Liver (tissue), 8 donors: ENCODE measurements at regions not wholly inside any gene's neighbourhood (a gene's known extent, or its start where the extent isn't known, plus 50 kb on each side); places are given as distances from the start of the nearest gene placed in this dataset.

ENCODE experiments used
- DNase-seq: peaks from one replicate; pipeline ENCODE4 v3.0.0-alpha.2; 2017; ENCODE audit warnings: low spot score
- H3K27ac ChIP-seq, 2 donors: one replicate each; pipeline ENCODE4 v1.7.0; 2013; ENCODE audit warnings: inconsistent platforms in 2 of 2, low read length in 2 of 2, control low read depth in 1 of 2, low read depth in 1 of 2, mild to moderate bottlenecking in 1 of 2
- H3K27me3 ChIP-seq, 4 donors: one replicate each; pipeline versions ENCODE4 v1.6.1 to v1.7.0; 2013; ENCODE audit warnings: low read length in 3 of 4, inconsistent platforms in 1 of 4, mild to moderate bottlenecking in 1 of 4, moderate library complexity in 1 of 4; ENCODE audit not compliant: control insufficient read depth in 4 of 4, insufficient read depth in 4 of 4
- H3K36me3 ChIP-seq, 4 donors: one replicate each; pipeline versions ENCODE4 v1.6.1 to v1.7.0; 2013; ENCODE audit warnings: low read length in 3 of 4, mild to moderate bottlenecking in 3 of 4, low read depth in 1 of 4, moderate library complexity in 1 of 4; ENCODE audit not compliant: control insufficient read depth in 4 of 4, insufficient read depth in 3 of 4
- H3K4me1 ChIP-seq, 4 donors: one replicate each; pipeline versions ENCODE4 v1.6.1 to v1.7.0; 2013; ENCODE audit warnings: low read length in 3 of 4, mild to moderate bottlenecking in 3 of 4, moderate library complexity in 1 of 4; ENCODE audit not compliant: control insufficient read depth in 4 of 4, insufficient read depth in 4 of 4
- H3K4me3 ChIP-seq, 3 donors: one replicate each; pipeline versions ENCODE4 v1.6.1 to v1.7.0; 2013; ENCODE audit warnings: low read length in 3 of 3, control low read depth in 1 of 3, low read depth in 1 of 3, mild to moderate bottlenecking in 1 of 3
- H3K9ac ChIP-seq, 2 donors: one replicate each; pipeline ENCODE4 v1.7.0; 2013; ENCODE audit warnings: low read length in 2 of 2, mild to moderate bottlenecking in 2 of 2, moderate library complexity in 2 of 2, control low read depth in 1 of 2, low read depth in 1 of 2
- H3K9me3 ChIP-seq, 4 donors: one replicate each; pipeline versions ENCODE4 v1.6.1 to v1.7.0; 2013; ENCODE audit warnings: low read length in 3 of 4; ENCODE audit not compliant: control insufficient read depth in 4 of 4
- ATF3 ChIP-seq: IDR thresholded peaks from 2 replicates; pipeline ENCODE4 v1.6.1; 2016; ENCODE audit warnings: antibody characterized with exemption
- CTCF ChIP-seq: fragments of 150-350 bp; IDR thresholded peaks from 2 replicates; pipeline ENCODE4 v1.5.1; 2017; ENCODE audit warnings: improper control_type of control experiment, low read depth, low read length; ENCODE audit not compliant: missing input control
- EGR1 ChIP-seq, 2 donors: IDR thresholded peaks; 2 replicates each; pipeline ENCODE4 v1.6.1; 2016 to 2018; ENCODE audit warnings: antibody characterized with exemption in 2 of 2, low read depth in 2 of 2
- FOXA1 ChIP-seq: IDR thresholded peaks from 2 replicates; pipeline ENCODE4 v1.6.1; 2016; ENCODE audit warnings: antibody characterized with exemption
- FOXA2 ChIP-seq: IDR thresholded peaks from 2 replicates; pipeline ENCODE4 v1.6.1; 2016; ENCODE audit warnings: antibody characterized with exemption
- GABPA ChIP-seq, 2 donors: IDR thresholded peaks in 1 of 2; conservative IDR thresholded peaks in 1 of 2; 2 replicates each; pipeline ENCODE4 v1.6.1; 2016; ENCODE audit warnings: antibody characterized with exemption in 2 of 2, mild to moderate bottlenecking in 1 of 2, moderate library complexity in 1 of 2
- HNF4G ChIP-seq: IDR thresholded peaks from 2 replicates; pipeline ENCODE4 v1.6.1; 2016; ENCODE audit warnings: antibody characterized with exemption
- NR2F2 ChIP-seq: IDR thresholded peaks from 2 replicates; pipeline ENCODE4 v1.6.1; 2016; ENCODE audit warnings: antibody characterized with exemption
- RAD21 ChIP-seq, 2 donors: IDR thresholded peaks; 2 replicates each; pipeline ENCODE4 v1.6.1; 2016; ENCODE audit warnings: antibody characterized with exemption in 2 of 2, mild to moderate bottlenecking in 2 of 2
- REST ChIP-seq: IDR thresholded peaks from 2 replicates; pipeline ENCODE4 v1.6.1; 2016; ENCODE audit warnings: antibody characterized with exemption, mild to moderate bottlenecking
- RXRA ChIP-seq, 2 donors: IDR thresholded peaks; 2 replicates each; pipeline ENCODE4 v1.6.1; 2017 to 2018; ENCODE audit warnings: antibody characterized with exemption in 2 of 2, mild to moderate bottlenecking in 1 of 2
- SP1 ChIP-seq: IDR thresholded peaks from 2 replicates; pipeline ENCODE4 v1.6.1; 2018; ENCODE audit warnings: antibody characterized with exemption, mild to moderate bottlenecking
- TAF1 ChIP-seq: conservative IDR thresholded peaks from 2 replicates; pipeline ENCODE4 v1.6.1; 2016; ENCODE audit warnings: antibody characterized with exemption, mild to moderate bottlenecking
- YY1 ChIP-seq: IDR thresholded peaks from 2 replicates; pipeline ENCODE4 v1.6.1; 2016; ENCODE audit warnings: antibody characterized with exemption, mild to moderate bottlenecking
- ZBTB33 ChIP-seq: IDR thresholded peaks from 2 replicates; pipeline ENCODE4 v1.6.1; 2016; ENCODE audit warnings: antibody characterized with exemption
- WGBS: extraction: QIAGEN DNeasy Blood & Tissue Kit; methylation state at CpG from one replicate; pipeline ENCODE4 v1.1.7; 2013; 5-methylcytosine and 5-hydroxymethylcytosine counted together
- donor health status: healthy.
- donor health status: healthy.
- donor health status: healthy.
- donor health status: healthy.
- donor health status: healthy.

- WGBS, result 69% methylated on average over 3 of the region's 3 CpGs
- peaks cover 0 to 4% (median 0%) of the 10 kb centered on the region in 4 donors for H3K27me3 ChIP-seq
- TF ChIP-seq ZBTB33 (no peak), ATF3 (no peak), SP1 (no peak), GABPA (IDR thresholded peaks at IDR 0.05 in 1 of 2, conservative IDR thresholded peaks at IDR 0.05 in 1 of 2) (no peak), CTCF (no peak), REST (no peak), FOXA1 (no peak), TAF1 (no peak), HNF4G (no peak), RXRA (IDR thresholded peaks at IDR 0.05) (no peak), FOXA2 (no peak), NR2F2 (no peak), EGR1 (IDR thresholded peaks at IDR 0.05; ENCODE audit: low read depth in 2 of 2) (no peak), YY1 (no peak), RAD21 (IDR thresholded peaks at IDR 0.05) (no peak)
- no peak overlapping the region for H3K9ac ChIP-seq
- H3K9me3 ChIP-seq, result no peaks in the 10 kb centered on the region
- no peak for DNase-seq
- H3K4me1 ChIP-seq, result no peaks in the 10 kb centered on the region
- H3K27ac ChIP-seq, result no peak overlapping the region
- H3K4me3 ChIP-seq, result no peak overlapping the region
- no peaks in the 10 kb centered on the region for H3K36me3 ChIP-seq
Measured at GRCh38 chr7:142689439-142690120, 59.7 kb upstream of the PRSS1 start.

GRCh38 chr7:142685877-142686508, 63.3 kb upstream of the PRSS1 start:
- Histone ChIP-seq H3K36me3 (no peaks in the 10 kb centered on the region), H3K9ac (no peak overlapping the region), H3K4me3 (no peak overlapping the region), H3K27me3 (peaks cover 0 to 4% (median 0%) of the 10 kb centered on the region in 4 donors), H3K4me1 (no peaks in the 10 kb centered on the region), H3K9me3 (no peaks in the 10 kb centered on the region), H3K27ac (no peak overlapping the region)
- 59% methylated on average over 2 of the region's 2 CpGs for WGBS
- no peak for TF ChIP-seq CTCF
- no peak for DNase-seq
